ENCODE measurements at regions not wholly inside any gene's neighbourhood (a gene's known extent, or its start where the extent isn't known, plus 50 kb on each side); places are given as distances from the start of the nearest gene placed in this dataset.
A peak's percentile ranks its signal among the peaks of the same experiment; 100 is the strongest.
"Not testable (repeated sequence)": the region's sequence is repeated elsewhere in the genome, so short reads cannot be mapped to it uniquely, and the experiment has no call there.

DNA sequence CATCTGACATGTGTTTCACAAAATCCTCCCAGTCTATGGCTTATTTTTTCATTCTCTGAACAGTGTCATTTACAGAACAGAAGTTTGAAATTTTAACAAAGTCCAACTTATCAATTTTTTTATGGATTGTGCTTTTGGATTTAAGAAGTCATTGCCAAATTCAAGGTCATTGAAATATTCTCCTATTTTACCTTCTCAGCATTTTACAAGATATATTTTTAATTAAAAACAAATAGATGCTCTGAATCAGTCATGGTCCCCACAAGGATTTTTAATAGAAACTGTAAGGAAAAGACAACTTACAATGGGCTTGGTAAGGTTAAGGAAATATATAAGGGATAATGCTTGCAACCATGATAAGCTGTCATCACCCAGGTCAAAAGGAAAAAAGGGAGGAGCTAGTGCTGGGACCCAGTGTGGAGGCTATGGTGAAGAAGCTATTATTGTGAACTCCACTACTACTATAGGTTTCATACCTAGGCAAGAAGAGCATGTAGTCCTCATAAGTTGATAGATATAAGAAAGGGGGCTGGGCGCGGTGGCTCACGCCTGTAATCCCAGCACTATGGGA lies 144.5 kb upstream of the KCNJ15 start:
- DNase-seq (ENCODE audit: low spot score) = no peak

GRCh38 chr21:38114717-38115333 lies 142.0 kb upstream of the KCNJ15 start:
- DNase-seq (ENCODE audit: low spot score) = no peak

DNA sequence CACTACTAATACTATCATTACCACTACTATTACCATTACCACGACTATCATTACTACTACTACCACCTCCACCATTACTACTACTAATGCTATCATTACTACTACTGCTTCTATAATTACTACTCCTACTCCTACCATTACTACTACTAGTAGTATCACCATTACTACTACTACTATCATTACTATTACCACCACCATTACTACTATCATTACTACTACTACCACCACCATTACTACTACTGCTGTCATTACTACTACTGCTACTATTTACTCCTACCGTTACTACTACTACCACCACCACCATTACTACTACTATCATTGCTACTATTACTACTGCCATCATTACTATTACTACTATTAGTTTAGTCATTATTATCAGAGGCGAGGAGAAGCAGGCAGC lies 140.9 kb upstream of the KCNJ15 start:
- no peak for DNase-seq (ENCODE audit: low spot score)

DNA sequence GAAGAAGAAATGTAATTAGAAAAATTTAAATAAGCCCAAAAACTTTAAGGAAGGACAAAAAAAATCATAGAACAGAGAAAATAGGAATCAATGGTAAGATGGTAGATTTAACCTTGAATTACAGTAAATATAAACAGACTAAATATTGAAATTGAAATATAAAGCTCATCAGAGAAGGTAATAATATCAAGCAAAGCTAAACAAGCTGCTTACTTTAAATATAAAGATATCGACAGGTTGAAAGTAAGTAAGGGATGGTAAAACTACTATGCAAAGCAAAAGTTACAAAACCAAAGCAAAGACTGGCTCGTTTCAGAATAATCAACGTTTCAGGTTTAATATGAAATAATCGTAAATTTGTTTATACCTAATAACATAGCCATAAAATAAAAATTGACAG lies 137.0 kb upstream of the KCNJ15 start:
- no peak for DNase-seq (ENCODE audit: low spot score)

- not testable (repeated sequence) for DNase-seq (ENCODE audit: low spot score)
These were observed 136.2 kb upstream of the KCNJ15 start for GRCh38 chr21:38120679-38120983.

- DNase-seq (ENCODE audit: low spot score) = no peak
These were observed 135.6 kb upstream of the KCNJ15 start for GRCh38 chr21:38120984-38121855.

DNA sequence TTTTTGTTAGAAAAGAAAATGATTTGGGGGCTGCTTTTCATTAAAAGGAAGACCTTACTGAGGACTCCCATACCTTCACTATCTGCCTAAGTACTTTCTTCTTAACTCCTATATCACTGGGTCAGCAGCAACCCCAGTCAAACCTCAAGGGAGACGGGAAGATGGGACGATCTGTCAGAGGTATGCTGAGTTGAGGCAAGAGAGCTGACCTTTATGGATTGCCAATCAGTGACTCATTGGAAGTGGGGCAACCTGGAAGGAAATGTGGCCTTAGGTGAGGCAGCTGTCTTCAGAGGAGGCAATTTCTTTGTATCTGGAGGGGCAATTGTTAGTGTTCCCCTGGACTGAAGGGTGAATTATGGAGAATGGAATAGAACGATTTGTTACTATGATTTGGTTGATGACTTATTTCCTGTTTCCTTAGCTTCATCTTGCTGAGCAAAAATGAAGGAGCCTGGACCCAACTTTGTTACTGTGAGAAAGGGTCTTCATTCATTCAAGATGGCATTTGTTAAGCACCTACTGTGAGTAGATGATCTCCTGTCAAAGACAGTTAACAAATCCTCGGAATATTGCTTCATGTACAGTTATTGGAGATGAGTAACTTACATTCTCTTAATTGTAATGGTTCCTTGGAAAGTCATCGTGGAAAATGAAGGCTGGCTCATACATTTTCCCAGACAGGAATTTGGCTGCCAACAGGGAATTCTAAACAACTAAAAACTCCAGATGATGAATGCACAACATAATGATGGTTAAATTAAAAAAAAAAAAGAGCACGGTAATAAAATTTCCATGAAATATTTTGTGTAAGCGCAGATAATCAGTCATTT lies 134.7 kb upstream of the KCNJ15 start:
- DNase-seq (ENCODE audit: low spot score) = no peak

DNA sequence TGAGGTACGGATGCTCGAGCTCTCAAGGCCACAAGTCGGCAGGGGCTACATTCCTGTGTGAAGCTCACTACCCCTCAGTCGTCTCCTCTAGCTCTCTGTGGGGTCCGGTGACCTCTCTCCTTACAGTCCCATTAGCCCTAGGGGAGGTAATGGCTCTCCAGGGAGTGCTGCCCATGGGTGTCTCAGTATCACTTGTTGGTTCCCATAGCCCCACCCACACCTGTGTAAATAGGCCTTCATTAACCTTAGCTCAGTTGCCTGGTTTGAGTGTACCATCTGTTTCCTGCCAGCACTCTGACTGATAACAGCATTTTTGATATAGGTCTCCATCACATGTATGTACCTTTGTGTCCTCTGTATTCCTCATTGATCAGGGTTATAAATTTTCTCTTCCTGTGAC lies 133.2 kb upstream of the KCNJ15 start:
- no peak for DNase-seq (ENCODE audit: low spot score)

GRCh38 chr21:38126666-38127303 lies 130.0 kb upstream of the KCNJ15 start:
- peak; percentile 49 for DNase-seq (ENCODE audit: low spot score)

DNA sequence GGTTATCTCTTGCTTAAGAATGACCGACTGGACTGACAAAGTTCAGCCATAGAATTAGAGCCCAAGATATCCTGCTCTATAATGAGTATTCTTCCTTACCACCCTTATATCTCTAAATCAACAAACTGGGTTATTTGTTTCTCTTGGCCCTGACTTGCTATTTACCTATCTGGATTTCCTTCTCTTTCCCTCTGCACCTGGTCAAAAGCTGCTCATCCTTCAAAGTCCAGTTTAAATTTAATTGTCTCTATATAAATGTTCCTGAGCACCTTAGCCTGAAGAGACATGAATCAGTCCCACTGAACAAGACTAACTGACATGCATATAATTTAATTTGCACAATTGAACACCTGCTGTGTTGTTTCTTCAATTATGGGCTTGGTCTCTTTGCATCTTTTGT lies 127.1 kb upstream of the KCNJ15 start:
- DNase-seq (ENCODE audit: low spot score) = no peak

- no peak for DNase-seq (ENCODE audit: low spot score)
These were observed 123.6 kb upstream of the KCNJ15 start for GRCh38 chr21:38133240-38133639.

GRCh38 chr21:38134084-38134873 lies 122.5 kb upstream of the KCNJ15 start:
- no peak for DNase-seq (ENCODE audit: low spot score)

DNA sequence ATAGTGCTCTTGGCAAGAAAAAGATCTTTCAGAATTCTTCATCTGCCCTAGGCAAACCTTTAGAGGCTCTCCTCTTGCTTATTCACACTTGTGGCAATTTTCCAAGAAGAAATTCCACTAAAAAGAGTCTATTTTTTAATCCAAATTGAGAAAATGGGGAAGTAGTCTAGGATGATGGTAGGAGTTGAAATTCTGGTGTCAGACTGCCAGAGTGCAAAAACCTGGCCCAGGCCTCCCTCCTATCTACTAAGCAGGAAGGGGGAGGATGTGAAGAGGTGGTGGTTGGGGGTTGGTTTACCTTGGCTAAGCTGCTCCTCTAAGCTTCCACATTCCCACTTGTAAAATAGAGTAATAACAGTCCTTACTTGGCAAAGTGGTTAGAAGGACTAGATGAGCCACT lies 120.6 kb upstream of the KCNJ15 start:
- DNase-seq (ENCODE audit: low spot score) = no peak

DNA sequence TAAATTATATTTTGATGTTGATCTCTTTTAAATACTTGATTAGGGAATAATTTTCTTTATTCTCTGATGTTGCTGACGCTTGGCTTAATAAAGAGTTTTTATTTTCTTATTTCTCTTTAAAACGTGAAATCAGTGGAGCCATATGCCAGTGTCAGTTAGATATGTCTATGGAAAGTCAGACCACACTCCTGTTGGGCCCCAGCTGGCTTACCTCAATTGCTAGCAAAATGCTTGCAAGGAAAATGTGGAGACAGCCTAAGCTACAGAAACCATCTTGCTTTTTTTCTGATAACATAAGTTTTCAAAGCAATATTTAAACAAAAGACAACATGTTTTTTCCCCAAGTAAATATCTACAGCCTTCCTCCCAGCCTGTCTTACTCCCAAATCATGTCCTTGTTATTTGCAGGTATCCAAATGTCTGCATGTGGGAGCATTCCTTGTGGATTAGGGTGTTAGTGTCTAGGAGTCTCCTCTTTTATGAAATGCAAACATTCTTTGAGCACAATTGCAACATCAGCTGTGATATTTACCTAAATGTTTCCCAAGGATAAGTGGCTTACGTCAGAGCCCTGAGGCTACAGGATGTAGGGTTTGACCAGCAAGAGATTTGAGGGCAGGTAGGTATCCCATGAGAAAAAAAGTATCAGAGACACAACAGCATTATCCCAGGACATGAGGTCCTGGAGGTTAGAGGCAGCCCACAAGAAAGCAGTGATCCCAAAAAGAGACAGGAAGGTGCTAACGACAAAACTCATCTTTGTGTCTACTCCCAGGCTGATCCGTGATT lies 117.2 kb upstream of the KCNJ15 start:
- no peak for DNase-seq (ENCODE audit: low spot score)

- no peak for DNase-seq (ENCODE audit: low spot score)
These were observed 116.4 kb upstream of the KCNJ15 start for GRCh38 chr21:38140207-38140903.

- no peak for DNase-seq (ENCODE audit: low spot score)
These were observed 114.6 kb upstream of the KCNJ15 start for GRCh38 chr21:38142224-38142623.

- DNase-seq (ENCODE audit: low spot score) = no peak
These were observed 112.6 kb upstream of the KCNJ15 start for GRCh38 chr21:38144193-38144592.

- DNase-seq (ENCODE audit: low spot score) = no peak
These were observed 111.7 kb upstream of the KCNJ15 start for GRCh38 chr21:38145104-38145503.

GRCh38 chr21:38147391-38147790 lies 109.4 kb upstream of the KCNJ15 start:
- DNase-seq (ENCODE audit: low spot score) = no peak

DNA sequence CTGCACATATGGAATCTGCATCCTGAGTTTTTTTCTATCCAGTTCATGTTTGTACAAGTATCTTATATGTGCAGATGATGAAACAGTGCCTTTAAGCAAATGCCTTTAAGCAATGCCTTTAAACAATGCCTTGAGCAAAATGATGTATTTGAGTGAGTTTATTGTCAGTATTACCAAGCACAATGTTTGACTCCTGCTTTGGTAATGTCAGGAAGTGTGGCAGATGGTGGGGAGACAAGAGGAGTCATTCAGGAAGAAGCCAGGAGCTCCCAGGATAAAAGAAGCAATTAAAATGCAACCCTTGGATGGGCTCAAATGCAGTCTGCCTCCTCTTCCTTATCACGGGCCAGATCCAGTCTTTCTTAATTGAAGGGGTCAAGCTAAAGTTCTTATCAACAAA lies 108.7 kb upstream of the KCNJ15 start:
- no peak for DNase-seq (ENCODE audit: low spot score)

All from activated CD4-positive, alpha-beta T cell treated with anti-CD3 and anti-CD28 coated beads, Interleukin-2, Interleukin-4, amounts not matched to agents 100 ng/mL and 50 ng/mL, durations not matched to agents 16 hours and 8 hours (primary cell).